HG03025 (cell line): ENCODE measurements at regions not wholly inside any gene's neighbourhood (a gene's known extent, or its start where the extent isn't known, plus 50 kb on each side); places are given as distances from the start of the nearest gene placed in this dataset.

Source experiments
- ATAC-seq: cut with Tn5 transposase; IDR thresholded peaks from one replicate; pipeline ENCODE4 v1.9.1; 2021; ENCODE audit warnings: mild to moderate bottlenecking, moderate library complexity; ENCODE audit not compliant: unreplicated experiment, low FRiP score

DNA sequence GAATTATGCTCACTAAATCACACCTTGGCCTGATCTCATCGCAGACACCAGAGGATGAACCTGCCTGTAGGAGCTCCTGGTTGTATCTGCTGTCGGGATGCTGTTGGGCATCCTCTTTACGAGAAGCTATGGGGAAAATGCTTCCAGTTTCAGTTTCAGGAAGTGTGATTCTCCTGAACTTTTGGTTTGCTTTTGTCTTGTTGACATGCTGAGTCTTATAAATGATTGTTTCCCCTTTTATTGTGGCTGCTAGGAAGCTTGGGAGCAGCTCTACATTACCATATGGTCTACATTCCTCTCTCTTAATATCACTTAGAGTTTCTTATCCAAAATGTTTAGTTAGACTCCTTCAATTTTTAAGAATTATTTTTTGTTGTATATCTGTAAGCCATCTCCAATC is 227.5 kb downstream of the MTX2 start:
- no peak for ATAC-seq

DNA sequence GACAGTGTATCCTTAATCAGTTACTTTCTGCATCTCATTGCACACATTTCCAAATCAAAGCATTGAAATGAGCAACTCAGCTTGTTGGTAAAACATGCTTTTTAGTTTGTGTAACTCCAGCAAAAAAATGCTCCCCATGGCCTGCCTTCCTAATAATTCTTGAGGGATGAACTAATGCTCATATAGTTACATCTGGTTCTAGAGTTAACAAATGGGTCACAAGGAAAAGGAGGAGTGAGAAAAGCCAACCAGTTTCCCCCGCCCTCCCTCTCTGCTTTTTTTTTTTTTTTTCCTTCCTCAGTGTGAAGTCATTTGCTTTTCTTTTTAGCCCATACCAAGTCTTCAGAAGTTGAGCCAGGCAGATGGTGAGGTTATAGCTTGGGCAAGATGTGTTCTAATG is 231.7 kb downstream of the MTX2 start:
- no peak for ATAC-seq

DNA sequence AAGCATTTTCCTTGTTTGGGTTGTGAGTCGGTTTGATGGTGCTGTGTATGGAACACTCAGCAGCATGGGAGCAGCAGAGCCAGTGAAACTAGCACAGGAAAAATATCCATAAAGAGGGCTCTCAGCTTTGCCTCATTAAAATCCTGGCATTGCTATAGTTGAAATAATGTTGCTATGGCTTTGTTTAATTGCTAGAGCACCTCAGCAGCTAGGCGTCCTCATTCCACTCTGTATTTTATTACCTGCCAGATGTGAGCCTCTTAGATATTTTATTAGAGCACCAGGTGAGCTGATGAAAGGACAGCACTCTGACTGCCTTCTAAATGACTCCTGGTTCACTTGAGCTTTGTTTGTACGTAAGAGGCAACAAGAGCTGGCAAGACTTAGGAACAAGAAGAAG is 232.4 kb downstream of the MTX2 start:
- ATAC-seq: no peak

DNA sequence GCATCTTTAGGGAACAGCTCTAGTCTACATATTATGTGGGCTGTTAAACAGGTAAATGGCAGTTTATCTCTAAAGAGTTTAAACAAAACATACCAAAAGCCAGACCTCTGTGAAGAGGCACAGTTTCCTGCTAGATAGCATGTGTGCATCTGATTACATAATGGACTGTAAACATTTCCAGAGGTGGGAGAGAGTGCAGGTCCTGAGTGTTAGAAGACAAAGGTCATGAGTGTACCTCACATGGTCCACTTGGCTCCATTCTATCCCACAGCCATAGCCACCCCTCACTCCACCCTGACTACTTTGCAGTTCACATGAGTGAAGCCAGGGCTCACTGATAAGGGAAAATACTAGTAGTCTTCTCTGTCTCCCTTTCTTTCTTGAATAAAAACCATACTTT is 233.4 kb downstream of the MTX2 start:
- no peak for ATAC-seq

DNA sequence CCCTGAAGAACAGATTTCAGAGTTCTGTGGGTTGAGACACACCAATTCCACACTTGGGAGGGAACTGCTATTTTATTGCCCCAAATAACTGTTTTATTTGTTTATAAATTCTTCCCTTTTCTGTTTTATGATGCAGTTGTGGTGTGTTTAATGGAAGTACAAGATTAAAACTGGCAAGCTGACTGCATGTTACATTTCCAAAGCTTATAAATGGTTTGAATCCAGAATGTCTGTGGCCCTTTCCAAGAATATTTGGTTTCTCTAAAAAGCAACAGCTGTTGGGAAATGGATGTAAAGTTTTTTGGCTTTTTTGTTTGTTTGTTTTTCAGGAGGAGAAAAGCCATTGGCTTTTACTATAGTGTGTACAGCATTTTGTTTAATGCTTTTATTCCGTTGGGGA is 234.5 kb downstream of the MTX2 start:
- no peak for ATAC-seq

DNA sequence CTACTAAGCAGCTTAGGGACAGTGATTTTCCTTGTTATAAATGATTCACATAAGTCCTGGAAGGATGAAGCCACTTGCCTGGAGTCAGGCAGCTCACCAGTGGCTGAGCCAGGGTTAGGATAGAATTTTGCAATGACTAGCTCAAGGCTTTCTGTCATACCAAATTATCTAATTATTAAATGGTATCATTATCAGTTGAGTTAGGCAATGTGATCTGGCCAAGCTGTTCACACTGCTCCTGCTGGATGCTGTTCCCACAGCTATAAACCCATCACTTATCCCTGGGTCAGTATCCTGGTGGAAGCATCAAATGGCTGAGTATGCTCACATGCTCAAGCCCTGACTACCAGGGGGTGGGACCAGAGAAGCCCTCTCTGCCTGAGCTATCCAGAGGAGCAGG is 235.2 kb downstream of the MTX2 start:
- ATAC-seq: no peak

DNA sequence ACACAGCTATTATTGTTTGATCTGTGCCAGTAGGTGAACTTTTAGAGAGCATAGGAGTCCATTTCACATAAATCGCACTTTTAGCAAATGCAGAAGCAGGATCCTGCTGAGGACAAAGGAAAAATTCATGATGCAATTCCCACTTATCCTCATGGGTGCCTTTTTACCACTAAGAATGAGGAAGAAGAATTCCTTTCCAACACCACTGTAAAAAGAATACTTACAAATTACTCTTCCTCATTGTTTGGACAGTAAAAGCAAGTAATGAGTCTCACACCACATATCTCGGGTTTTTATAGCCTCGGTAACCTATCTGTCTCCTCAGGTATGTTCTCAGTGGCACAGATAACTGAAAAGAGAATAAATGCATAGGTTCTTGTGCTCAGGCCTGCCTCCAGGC is 238.5 kb downstream of the MTX2 start:
- ATAC-seq: no peak

DNA sequence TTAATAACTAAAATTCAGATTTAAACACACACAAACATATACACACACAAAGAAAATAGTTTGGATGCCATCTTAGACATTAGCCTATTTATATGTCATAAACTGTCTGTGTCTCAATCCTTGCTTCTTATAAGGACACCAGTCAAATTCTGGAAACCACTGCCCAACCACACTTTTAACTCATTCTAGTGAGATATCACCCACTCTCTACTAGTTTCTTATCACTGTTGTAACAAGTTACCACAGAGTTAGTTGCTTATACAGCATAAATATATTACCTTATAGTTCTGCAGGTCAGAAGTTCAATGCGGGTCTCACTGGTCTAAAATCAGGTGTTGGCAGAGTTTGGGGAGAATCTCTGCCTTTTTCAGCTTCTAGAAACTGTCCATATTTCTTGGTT is 239.1 kb downstream of the MTX2 start:
- ATAC-seq: peak; percentile 18

DNA sequence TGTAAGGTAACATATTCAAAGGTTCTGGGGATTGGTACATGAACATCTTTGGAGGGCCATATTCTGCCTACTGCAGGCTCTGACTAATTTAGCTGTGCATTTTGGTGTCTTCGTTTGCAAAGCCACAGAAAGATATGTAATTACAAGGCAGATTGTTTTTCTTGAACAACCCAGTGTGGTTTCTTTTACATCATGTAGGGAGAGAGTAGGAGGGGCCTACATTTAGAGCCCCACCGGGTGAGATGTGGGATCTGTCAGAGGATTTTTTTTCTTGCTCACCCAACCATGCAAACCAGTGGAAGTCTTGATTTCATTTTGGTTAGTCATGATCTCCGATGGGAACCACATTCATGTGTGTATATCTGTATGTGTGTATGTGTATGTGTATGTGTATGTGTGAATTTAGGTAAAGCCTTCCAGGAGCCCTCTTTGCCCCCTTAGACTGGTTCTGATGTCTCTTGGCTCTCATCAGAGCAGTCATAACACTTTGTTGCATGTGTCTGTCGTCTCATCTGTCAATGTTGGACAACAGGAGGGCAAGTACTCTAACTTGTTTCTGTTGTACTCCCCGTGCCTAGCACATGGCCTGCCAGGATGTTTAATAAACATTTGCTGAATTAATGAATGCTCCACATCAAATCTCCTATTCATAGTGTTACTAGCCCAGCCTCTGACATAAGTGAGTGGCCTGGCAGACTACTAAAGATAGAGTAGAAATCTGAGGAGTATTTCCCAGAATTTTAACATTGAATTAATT is 239.9 kb downstream of the MTX2 start:
- peak; percentile 65 for ATAC-seq

DNA sequence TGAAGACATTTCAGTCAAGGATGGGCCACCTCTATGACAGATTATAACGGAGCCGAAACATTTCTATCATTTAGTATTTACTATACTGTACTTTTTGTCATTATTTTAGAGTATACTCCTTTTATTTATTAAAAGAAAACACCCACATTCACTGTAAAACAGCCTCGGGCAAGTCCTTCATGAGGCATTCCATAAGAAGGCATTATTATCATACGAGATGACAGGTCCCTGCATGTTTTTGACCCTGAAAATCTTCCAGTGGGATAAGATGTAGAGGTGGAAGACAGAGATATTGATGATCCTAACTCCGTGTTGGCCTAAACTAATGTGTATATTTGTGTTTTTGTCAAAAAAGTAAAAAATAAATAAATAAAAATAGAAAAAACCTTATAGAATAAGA is 245.0 kb downstream of the MTX2 start:
- no peak for ATAC-seq

DNA sequence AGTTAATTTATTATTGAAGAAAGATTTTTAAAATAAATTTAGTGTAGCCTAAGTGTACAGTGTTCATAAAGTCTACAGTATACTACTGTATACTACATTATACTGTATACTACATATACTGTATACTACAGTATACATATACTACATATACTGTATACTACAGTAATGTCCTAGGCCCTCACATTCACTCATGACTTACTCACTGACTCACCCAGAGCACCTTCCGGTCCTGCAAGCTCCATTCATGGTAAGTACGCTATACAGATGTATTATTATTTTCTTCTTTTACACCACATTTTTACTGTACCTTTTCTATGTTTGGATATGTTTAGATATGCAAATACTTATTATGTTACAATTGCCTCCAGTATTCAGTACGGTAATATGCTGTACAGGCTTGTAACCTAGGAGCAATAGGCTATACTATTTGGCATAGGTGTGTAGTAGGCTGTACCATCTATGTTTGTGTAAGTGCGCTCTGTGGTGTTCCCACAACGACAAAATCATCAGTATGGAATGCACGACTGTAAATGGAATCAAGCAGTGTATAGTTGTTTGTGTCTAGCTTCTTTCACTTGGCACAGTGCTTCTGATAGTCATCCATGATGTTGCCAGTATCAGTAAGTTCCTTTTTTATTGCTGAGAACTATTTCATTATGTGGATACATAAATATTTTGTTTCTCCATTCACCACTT is 245.7 kb downstream of the MTX2 start:
- ATAC-seq: no peak

DNA sequence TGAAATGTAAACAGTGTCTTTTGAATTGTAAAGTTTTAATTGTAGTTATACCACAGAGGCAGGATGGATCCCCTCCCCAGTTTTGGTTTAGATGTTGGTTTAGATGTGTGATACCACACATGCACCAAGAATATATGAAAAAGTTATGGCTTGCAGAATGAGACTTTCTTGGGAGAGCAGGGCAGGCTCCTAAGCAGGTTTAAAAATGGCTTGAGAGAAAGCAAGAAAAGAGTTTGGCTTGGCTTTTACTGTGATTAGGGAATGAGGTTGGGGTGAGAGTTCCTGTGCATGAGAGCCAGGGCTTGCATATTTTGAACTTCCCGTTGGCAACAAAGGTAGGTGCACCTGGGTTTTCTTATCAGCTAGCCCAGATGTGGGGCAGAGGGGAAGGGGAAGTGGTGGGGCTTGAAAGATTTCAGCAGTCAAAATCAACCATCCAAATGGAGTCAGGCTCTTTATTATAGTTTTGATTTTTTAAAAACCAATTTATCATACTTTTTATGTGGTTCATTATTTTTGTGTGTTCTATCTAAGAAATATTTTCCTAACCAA is 246.9 kb downstream of the MTX2 start:
- no peak for ATAC-seq

DNA sequence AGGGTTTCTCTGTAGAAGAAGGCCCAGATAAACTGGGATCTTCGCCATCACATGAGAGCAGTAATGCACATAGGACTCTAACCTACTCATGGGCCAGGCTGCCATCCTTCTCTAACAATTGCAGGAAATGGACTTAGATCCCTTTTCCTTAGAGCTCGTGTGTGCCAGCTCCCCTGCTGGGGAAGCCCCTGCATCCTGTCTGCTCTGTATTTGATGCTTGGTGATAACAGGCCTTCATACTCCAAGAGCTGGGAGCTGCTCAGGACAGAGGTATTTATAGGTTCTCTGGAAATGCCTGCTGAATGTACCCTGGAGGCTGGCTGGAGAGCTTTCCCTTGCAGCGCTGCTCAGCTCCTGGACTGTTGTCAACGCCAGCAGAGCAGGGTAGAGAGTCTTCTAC is 249.6 kb downstream of the MTX2 start:
- no peak for ATAC-seq

DNA sequence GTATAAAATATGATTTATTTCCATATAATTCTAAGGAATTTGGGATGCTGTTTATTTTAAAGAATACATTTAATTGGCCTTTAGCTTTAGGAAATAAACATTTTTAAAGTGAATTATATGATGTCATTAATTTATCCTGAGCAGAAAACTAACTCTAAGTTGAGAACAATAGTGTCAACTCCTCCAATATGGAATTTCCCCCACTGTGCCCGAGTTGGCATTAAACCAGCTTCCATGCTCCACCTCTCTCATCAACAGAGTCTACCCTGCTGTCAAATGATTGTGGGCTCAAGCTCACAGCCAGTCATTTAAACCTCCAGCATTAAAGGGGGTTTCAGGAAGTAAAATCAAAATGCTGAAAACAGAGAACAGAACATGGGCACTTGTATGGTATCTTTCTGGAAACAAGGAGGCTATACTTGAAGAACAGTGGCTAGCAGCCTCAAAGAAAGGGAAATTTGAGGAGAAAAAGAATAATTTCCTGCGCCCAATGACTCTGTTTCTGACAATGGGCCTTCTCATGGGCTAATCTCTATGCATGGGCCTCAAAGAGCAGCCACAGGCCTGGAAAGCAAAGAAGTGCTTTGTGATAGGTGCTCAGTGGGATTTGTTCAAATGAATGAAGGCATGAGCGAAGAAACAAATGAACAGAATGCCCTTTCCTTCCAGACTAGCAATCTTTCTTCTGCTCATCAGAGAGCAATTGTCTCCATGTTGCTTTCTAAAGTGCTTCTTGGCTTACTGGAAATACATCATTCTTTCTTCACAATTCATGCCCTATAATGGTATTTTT is 252.8 kb downstream of the MTX2 start:
- no peak for ATAC-seq

DNA sequence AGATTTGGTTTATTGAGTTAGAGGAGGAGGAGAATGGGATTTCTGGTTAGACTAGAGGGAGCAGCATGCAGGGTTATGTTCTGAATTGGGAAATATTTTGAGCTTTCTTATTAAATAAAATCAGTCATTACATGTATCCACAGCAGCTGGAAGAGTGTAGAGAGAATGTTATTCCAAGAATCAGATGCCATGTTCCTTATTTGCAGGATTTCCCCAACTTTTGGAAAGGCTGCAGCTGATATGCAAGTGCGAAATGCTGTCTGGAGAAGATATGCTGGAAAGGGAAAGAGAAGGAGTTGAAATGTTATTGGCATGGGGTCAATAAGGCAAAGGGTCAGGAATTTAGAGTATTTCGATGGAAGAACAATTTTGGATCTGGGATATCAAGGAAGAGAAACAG is 255.8 kb downstream of the MTX2 start:
- no peak for ATAC-seq

DNA sequence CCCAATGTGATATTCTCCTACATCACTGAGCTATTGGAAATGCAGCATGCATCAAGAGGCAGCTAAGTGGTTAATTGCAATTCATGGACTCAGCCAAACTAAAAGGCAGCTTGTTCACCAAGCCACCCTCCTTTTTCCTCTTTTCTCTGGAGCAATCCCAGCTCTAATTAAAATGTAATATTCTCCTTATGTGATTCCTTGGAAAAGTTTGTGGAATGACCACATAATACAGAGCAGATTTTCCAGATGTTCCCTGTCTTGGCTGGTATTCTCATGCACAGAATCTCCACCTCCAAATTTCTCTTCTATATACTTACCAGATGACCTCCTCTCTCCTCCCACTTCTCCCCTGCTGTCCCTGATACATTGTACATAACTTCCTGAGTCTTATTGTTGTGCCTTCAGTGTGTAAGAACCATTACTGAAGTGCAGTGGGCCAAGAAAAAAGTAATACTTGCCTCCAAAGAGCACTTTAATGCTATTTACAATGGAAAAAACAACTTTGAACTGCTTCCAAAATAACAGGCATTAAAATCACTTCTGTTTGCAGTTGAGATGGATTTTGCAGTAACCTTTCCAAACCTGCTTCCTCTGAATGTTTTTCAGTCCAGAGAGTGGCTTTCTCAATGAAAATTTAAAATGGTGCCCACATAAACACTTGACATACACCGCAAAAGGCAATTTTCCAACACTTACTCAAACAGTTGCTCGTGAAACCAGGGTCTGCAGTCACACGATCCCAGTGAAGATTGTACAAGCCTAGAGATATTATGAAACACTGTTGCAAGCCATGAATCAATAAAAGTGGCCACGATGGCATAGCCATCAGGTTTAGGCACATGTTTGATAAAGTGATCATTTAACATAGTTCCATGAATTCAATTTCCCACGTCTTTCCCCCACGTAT is 258.0 kb downstream of the MTX2 start:
- no peak for ATAC-seq

DNA sequence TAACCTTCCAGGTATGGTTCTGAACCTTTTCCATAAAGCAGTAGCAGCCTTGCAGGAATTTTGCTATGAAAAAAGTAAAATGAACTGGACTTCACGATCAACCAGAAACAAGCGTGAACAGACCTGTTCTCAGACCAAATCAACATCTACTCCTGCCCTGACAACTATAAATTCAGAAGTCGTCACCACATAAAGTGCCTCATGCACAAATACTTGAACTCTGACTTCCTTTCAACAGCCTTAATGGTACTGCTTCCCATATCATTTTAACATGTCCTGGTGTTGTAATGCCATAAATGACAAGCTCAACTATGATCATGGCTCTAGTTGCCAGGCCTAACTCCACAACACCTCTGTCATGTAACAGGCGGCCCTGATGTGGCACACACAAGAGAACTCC is 262.4 kb downstream of the MTX2 start:
- ATAC-seq: no peak

DNA sequence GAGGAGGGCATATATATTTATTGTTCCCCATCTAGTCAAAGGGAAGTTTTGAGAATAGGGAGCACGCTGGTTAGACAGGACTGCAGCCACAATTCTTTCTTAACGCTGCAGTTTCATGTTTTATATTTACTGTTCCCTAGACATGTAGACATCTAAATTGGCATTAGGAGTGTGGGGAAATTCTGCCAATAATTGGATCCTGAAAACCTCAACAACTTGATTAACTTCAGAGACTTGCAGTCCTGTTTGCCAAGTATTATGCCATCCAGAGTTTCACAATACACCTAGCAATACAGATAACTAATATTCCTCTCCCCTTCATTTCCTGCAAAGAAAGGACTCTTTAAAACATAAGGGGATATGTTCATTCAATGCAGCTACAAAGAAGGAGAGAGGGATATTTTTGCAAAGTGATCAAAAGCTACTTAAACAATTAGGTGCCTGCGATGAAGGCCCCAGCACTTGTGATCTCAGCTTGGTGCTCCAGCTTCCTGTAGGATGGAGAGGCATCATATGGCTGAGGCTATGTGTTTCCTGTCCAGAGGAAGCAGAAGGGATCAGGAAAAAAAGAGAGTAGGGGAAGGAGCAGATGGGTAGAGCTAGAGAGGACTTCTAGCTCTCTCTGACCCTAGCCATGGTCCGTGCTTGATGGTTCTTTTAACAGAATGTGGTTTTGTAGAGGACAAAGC is 264.4 kb downstream of the MTX2 start:
- ATAC-seq: no peak

DNA sequence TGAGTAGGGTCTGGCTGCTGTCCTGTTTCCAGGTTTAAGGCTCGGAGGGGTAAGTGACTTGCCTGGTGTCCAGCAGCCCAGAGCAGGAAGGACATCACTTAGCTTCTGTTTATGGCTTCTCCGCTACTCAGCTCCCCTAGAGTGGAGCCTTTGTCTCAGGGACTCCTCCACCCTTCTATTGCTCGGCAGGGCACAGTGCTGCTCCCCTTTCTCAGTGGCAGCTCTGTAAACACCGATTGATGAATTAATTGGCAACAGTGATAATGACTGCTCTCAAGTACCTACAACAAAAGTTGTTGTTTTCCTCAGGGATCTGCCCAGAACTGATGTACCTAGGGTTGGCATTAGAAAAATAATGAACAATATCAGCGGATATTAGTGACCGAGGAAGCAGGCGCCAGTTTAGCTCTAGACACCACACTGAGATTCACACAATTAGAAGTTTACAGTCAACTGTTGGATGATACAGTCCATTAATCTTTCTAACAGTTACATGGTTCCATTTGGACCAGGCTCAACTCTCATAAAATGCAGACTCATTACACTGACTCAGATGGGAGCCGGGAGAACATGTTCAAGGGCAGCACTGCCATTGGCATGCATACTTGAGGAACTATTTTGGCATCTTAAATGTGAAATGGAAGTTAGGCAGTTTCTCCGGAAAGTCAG is 265.7 kb downstream of the MTX2 start:
- ATAC-seq: no peak
